ENCODE measurements at regions not wholly inside any gene's neighbourhood (a gene's known extent, or its start where the extent isn't known, plus 50 kb on each side); places are given as distances from the start of the nearest gene placed in this dataset.

DNA sequence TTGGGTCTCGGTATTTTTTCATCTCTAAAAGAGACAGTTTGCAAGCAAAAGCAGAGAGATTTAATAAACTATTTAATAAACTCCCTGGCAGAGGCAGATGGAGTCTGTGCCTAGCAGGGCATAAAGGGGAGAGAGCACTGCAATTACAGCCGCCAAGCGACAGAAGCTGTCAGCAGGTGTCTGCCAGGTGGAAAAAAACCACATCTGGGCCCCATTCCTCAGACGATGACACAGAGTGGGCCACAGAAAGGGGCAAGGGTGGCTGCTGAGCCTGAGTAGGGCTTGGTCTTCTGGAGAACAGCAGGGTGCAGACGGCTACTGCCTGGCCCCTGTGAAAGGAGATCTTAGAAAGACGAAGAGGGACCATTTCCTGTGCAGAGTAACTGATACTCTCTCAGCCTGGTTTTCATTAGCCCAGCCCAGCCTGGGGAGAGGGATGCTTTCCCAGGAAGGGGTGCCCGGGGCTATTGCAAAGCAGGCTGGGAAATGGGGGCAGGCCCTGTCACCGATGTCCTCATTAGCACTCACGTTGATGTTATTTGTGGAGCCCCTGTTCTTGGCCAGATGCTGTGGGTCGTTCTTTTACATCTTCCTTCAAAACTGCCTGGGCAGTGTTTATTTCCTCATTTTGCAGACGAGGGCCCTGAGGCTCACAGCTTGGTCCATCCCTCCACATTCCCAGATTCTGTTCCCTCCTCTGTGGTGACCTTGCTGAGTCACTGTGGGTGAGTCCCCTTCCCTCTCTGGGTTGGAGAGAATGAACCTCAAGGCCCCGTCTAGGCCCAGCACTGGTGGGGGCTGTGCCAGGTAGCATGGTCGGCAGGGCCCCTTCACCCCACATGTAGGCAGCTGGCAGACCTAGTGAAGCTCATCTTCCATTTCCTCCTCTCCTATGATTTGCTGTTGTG is 472.7 kb downstream of the PTPRU start:
- Mint-ChIP-seq H3K27me3 (peaks cover 53% of the 10 kb centered on the region), H3K4me1 (peaks cover 4% of the 10 kb centered on the region), H3K27ac (ENCODE audit: low read depth) (no peak overlapping the region), H3K4me3 (no peak overlapping the region), H3K36me3 (ENCODE audit: insufficient read depth) (peaks cover 2% of the 10 kb centered on the region), H3K9me3 (no peaks in the 10 kb centered on the region)
- no peak for DNase-seq (ENCODE audit: low spot score in 2 of 2)
- ATAC-seq (replicated peaks; ENCODE audit: extremely low read depth, poor library complexity, severe bottlenecking), result no peak

- Mint-ChIP-seq H3K9me3 (no peaks in the 10 kb centered on the region), H3K4me1 (peaks cover 4% of the 10 kb centered on the region), H3K27ac (ENCODE audit: low read depth) (no peak overlapping the region), H3K4me3 (no peak overlapping the region), H3K36me3 (ENCODE audit: insufficient read depth) (peaks cover 2% of the 10 kb centered on the region), H3K27me3 (peaks cover 60% of the 10 kb centered on the region)
- DNase-seq (ENCODE audit: low spot score in 2 of 2), result no peak
- ATAC-seq (replicated peaks; ENCODE audit: extremely low read depth, poor library complexity, severe bottlenecking), result no peak
Observed at GRCh38 chr1:29708381-29708780, 472.1 kb downstream of the PTPRU start.

- DNase-seq (ENCODE audit: low spot score in 2 of 2) (no peak), ATAC-seq (replicated peaks; ENCODE audit: extremely low read depth, poor library complexity, severe bottlenecking) (no peak)
- no peak overlapping the region for H3K4me3 Mint-ChIP-seq
- peaks cover 4% of the 10 kb centered on the region for H3K4me1 Mint-ChIP-seq
- peaks cover 2% of the 10 kb centered on the region for H3K36me3 Mint-ChIP-seq (ENCODE audit: insufficient read depth)
- H3K27me3 Mint-ChIP-seq, result peaks cover 61% of the 10 kb centered on the region
- H3K9me3 Mint-ChIP-seq, result no peaks in the 10 kb centered on the region
- H3K27ac Mint-ChIP-seq (ENCODE audit: low read depth), result no peak overlapping the region
Observed at GRCh38 chr1:29707796-29708195, 471.5 kb downstream of the PTPRU start.

GRCh38 chr1:29706936-29707335 is 470.6 kb downstream of the PTPRU start:
- no peak for DNase-seq (ENCODE audit: low spot score in 2 of 2)
- ATAC-seq (replicated peaks; ENCODE audit: extremely low read depth, poor library complexity, severe bottlenecking), result no peak
- no peaks in the 10 kb centered on the region for H3K9me3 Mint-ChIP-seq
- H3K36me3 Mint-ChIP-seq (ENCODE audit: insufficient read depth), result peaks cover 2% of the 10 kb centered on the region
- H3K4me1 Mint-ChIP-seq, result no peaks in the 10 kb centered on the region
- no peak overlapping the region for H3K27ac Mint-ChIP-seq (ENCODE audit: low read depth)
- H3K27me3 Mint-ChIP-seq, result peaks cover 61% of the 10 kb centered on the region
- no peak overlapping the region for H3K4me3 Mint-ChIP-seq

GRCh38 chr1:29704430-29704829 is 468.1 kb downstream of the PTPRU start:
- no peak for DNase-seq (ENCODE audit: low spot score in 2 of 2)
- H3K27ac Mint-ChIP-seq (ENCODE audit: low read depth), result no peak overlapping the region

DNA sequence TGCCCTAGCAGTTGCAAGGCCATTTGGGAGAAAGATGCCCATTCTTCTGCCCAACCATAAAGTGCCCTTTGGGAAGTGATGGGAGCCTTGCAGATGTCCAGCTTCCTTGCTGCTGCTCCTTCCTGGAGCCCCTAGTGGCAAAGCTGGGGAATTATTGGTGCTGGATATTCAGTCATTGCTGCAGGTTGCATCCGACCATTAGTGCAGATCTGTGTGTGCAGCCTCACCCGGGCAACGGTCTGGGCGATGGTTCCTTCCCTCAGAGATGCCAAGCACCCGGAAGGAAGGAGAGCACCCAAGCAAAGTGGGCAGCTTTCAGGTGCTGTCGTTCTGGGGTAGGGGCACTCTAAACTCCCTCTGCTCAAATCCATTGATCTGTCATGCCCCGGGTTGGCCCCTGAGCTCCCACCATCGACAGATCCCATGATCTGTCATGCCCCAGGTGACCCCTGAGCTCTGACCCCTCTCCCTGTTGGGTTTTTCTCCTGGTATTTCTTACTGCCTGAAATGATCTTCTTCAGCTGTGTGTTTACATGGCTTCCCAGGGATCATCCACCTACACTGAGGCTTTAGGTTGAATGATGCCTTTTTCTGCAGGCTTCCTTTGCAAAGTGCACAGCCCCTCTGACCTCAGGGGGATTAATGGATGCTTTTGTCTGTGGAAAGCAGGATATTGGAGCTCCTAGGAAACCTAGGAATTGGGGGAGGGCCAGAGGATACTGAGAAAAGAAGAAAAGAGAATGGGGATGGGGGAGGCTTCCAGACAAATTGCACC is 467.5 kb downstream of the PTPRU start:
- Mint-ChIP-seq H3K36me3 (ENCODE audit: insufficient read depth) (peaks cover 2% of the 10 kb centered on the region), H3K27me3 (peaks cover 73% of the 10 kb centered on the region), H3K4me1 (no peaks in the 10 kb centered on the region), H3K9me3 (no peaks in the 10 kb centered on the region), H3K4me3 (no peak overlapping the region), H3K27ac (ENCODE audit: low read depth) (no peak overlapping the region)
- DNase-seq (ENCODE audit: low spot score in 2 of 2), result no peak
- ATAC-seq (replicated peaks; ENCODE audit: extremely low read depth, poor library complexity, severe bottlenecking), result no peak

More at GRCh38 chr1:29704430-29704829, 468.1 kb downstream of the PTPRU start:
- Mint-ChIP-seq H3K4me3 (no peak overlapping the region), H3K9me3 (no peaks in the 10 kb centered on the region), H3K36me3 (ENCODE audit: insufficient read depth) (peaks cover 2% of the 10 kb centered on the region), H3K4me1 (no peaks in the 10 kb centered on the region), H3K27me3 (peaks cover 67% of the 10 kb centered on the region)
- no peak for ATAC-seq (replicated peaks; ENCODE audit: extremely low read depth, poor library complexity, severe bottlenecking)

DNA sequence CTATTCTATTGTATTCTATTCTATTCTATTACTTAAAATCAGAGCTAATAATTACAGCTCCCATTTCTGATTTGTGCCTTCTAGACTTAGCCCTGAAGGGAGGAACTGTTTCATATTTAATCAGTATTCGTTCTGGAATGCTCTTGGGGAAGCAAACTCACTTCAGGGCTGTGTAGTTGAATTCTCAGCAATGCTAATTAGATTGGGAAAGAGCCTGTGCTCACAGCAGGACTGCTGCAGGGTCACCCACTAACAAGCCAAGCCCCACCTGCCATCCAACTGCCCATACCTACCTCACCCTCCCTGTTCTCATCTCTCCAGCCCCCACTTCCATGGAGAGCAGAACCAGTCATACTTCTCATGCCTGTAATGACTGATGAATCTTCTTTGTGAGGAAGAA is 464.2 kb downstream of the PTPRU start:
- ATAC-seq (replicated peaks; ENCODE audit: extremely low read depth, poor library complexity, severe bottlenecking), result no peak
- H3K4me3 Mint-ChIP-seq, result no peak overlapping the region
- no peaks in the 10 kb centered on the region for H3K4me1 Mint-ChIP-seq
- H3K27ac Mint-ChIP-seq (ENCODE audit: low read depth), result no peak overlapping the region
- peaks cover 67% of the 10 kb centered on the region for H3K27me3 Mint-ChIP-seq
- DNase-seq (ENCODE audit: low spot score in 2 of 2), result no peak
- H3K9me3 Mint-ChIP-seq, result no peaks in the 10 kb centered on the region
- peaks cover 1% of the 10 kb centered on the region for H3K36me3 Mint-ChIP-seq (ENCODE audit: insufficient read depth)

DNA sequence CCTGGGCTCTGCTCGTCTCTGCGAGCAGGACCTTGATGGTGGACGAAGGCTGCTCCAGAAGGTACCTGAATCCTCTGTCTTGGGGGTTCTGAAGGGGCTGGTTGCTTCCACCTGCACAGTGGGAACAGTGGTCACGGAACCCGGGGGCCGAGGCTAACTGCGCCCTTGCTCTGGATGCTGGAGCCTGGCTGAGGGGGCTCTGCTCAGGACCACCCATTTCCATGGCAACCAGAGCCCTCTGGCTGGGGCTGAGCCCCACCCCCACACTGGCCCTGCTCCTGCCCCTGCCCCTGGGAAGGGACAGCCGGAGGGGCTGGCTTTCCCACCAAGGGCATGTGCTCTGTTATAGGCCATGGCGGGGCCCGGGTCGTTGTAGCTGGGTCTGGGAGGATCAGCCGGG is 462.3 kb downstream of the PTPRU start:
- Mint-ChIP-seq H3K27ac (ENCODE audit: low read depth) (no peak overlapping the region), H3K27me3 (peaks cover 48% of the 10 kb centered on the region), H3K4me3 (no peak overlapping the region), H3K36me3 (ENCODE audit: insufficient read depth) (peaks cover 1% of the 10 kb centered on the region), H3K9me3 (no peaks in the 10 kb centered on the region), H3K4me1 (no peaks in the 10 kb centered on the region)
- DNase-seq (ENCODE audit: low spot score in 2 of 2), result no peak
- ATAC-seq (replicated peaks; ENCODE audit: extremely low read depth, poor library complexity, severe bottlenecking), result no peak

DNA sequence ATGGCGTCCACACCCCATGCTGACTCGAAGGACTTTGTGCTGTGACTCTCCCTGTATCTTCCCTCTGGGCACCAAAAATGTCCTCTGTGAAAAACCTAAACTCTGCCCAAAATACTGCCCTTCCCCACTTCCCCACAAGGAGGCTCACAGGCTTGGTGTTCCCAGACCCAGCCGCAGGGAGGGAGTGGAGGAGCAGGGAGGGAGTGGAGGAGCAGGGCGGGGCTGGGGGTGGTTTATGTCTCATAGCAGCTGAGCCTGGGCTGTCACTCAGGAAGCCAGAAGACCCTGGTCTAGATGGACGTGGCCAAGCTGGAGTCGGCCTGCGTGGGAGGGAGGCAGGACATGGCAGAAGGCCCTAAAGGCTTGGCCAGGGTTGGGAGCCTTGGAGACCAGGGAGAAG is 461.7 kb downstream of the PTPRU start:
- H3K9me3 Mint-ChIP-seq, result no peaks in the 10 kb centered on the region
- no peak for DNase-seq (ENCODE audit: low spot score in 2 of 2)
- peaks cover 1% of the 10 kb centered on the region for H3K36me3 Mint-ChIP-seq (ENCODE audit: insufficient read depth)
- H3K27ac Mint-ChIP-seq (ENCODE audit: low read depth), result no peak overlapping the region
- no peak overlapping the region for H3K4me3 Mint-ChIP-seq
- peaks cover 43% of the 10 kb centered on the region for H3K27me3 Mint-ChIP-seq
- no peaks in the 10 kb centered on the region for H3K4me1 Mint-ChIP-seq
- ATAC-seq (replicated peaks; ENCODE audit: extremely low read depth, poor library complexity, severe bottlenecking), result no peak

- H3K9me3 Mint-ChIP-seq, result no peaks in the 10 kb centered on the region
- no peak overlapping the region for H3K27ac Mint-ChIP-seq (ENCODE audit: low read depth)
- H3K36me3 Mint-ChIP-seq (ENCODE audit: insufficient read depth), result peaks cover 1% of the 10 kb centered on the region
- no peak for ATAC-seq (replicated peaks; ENCODE audit: extremely low read depth, poor library complexity, severe bottlenecking)
- no peak overlapping the region for H3K4me3 Mint-ChIP-seq
- peaks cover 37% of the 10 kb centered on the region for H3K27me3 Mint-ChIP-seq
- no peaks in the 10 kb centered on the region for H3K4me1 Mint-ChIP-seq
- no peak for DNase-seq (ENCODE audit: low spot score in 2 of 2)
Observed at GRCh38 chr1:29697391-29697780, 461.1 kb downstream of the PTPRU start.

DNA sequence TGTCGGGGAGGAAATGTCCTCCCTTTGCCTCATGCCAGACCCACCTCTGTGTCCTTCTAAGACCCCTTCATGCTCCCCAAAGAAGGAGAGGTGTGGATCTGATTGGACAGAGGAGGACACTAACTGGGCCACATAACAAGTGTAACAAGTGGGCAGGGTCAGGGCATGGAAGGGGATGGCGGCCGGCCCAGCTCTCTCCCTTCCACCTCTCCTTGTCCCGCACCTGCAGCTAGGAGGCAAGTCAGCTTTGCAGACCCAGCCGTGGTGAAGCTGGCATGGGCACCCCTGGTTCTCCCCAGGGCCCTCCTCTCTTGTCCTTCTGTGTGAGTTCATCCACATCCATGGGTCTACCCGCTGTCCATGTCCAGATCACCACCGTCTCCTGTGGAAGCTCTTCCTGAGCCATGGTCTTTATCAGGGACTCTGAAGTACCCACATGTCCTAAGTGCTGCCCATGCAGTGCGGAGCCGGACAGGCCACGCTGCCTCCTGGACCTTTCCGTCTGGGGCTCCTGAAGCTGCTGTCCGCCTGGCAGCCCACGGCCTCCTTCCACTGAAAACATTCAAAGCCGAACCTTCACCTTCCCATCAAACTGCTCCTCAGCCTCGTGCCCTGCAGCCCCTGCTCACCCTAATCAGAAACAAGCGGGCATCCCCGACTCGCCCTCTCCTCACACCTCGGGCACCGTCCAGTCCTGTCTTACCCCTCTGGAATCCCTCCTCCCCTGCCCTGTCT is 460.5 kb downstream of the PTPRU start:
- H3K4me3 Mint-ChIP-seq, result no peak overlapping the region
- peaks cover 1% of the 10 kb centered on the region for H3K36me3 Mint-ChIP-seq (ENCODE audit: insufficient read depth)
- no peak for ATAC-seq (replicated peaks; ENCODE audit: extremely low read depth, poor library complexity, severe bottlenecking)
- no peak overlapping the region for H3K27ac Mint-ChIP-seq (ENCODE audit: low read depth)
- no peak for DNase-seq (ENCODE audit: low spot score in 2 of 2)
- H3K27me3 Mint-ChIP-seq, result peaks cover 32% of the 10 kb centered on the region
- no peaks in the 10 kb centered on the region for H3K9me3 Mint-ChIP-seq
- no peaks in the 10 kb centered on the region for H3K4me1 Mint-ChIP-seq

GRCh38 chr1:29695803-29696202 is 459.5 kb downstream of the PTPRU start:
- DNase-seq (ENCODE audit: low spot score in 2 of 2) (no peak), ATAC-seq (replicated peaks; ENCODE audit: extremely low read depth, poor library complexity, severe bottlenecking) (no peak)
- H3K27ac Mint-ChIP-seq (ENCODE audit: low read depth), result no peak overlapping the region
- H3K36me3 Mint-ChIP-seq (ENCODE audit: insufficient read depth), result peaks cover 1% of the 10 kb centered on the region
- no peak overlapping the region for H3K4me3 Mint-ChIP-seq
- H3K9me3 Mint-ChIP-seq, result no peaks in the 10 kb centered on the region
- no peaks in the 10 kb centered on the region for H3K4me1 Mint-ChIP-seq
- H3K27me3 Mint-ChIP-seq, result peaks cover 33% of the 10 kb centered on the region
